Prostate gland (tissue), 2 donors: ENCODE measurements at regions not wholly inside any gene's neighbourhood (a gene's known extent, or its start where the extent isn't known, plus 50 kb on each side); places are given as distances from the start of the nearest gene placed in this dataset.
"Not testable (repeated sequence)": the region's sequence is repeated elsewhere in the genome, so short reads cannot be mapped to it uniquely, and the experiment has no call there.

ENCODE experiments used
- DNase-seq: peaks from one replicate; pipeline ENCODE4 v3.0.0-alpha.2; 2019; ENCODE audit warnings: low spot score
- H3K27ac ChIP-seq, 2 donors: fragments of 200-600 bp; sonication (generic); 2 replicates each; pipeline ENCODE4 v1.5.1; 2017 to 2019
- H3K27me3 ChIP-seq: fragments of 200-600 bp; sonication (generic); replicated peaks from 2 replicates; pipeline ENCODE4 v1.5.1; 2019; ENCODE audit not compliant: insufficient read depth
- H3K36me3 ChIP-seq, 2 donors: fragments of 200-600 bp; sonication (generic); 1 replicate in 1 of 2; 2 replicates in 1 of 2; pipeline versions ENCODE4 v1.5.1 to v1.8.1; 2017 to 2019
- H3K4me1 ChIP-seq: fragments of 200-600 bp; sonication (generic); replicated peaks from 2 replicates; pipeline ENCODE4 v1.5.1; 2019
- H3K4me3 ChIP-seq, 2 donors: fragments of 200-600 bp; sonication (generic); 2 replicates each; pipeline ENCODE4 v1.5.1; 2017 to 2019
- H3K9me3 ChIP-seq: fragments of 200-600 bp; sonication (generic); 2 replicates; pipeline ENCODE4 v1.5.1; 2017
- CTCF ChIP-seq, 4 experiments: fragments of 200-600 bp in 2 of 4; fragments of 450-650 bp in 2 of 4; sonication (generic) in 2 of 4; IDR thresholded peaks; 1 replicate in 3 of 4; 2 replicates in 1 of 4; pipeline ENCODE4 v1.5.1; 2016 to 2019; ENCODE audit warnings: antibody characterized with exemption in 4 of 4, mild to moderate bottlenecking in 2 of 4, moderate library complexity in 2 of 4
- POLR2A ChIP-seq: fragments of 450-650 bp; IDR thresholded peaks from one replicate; pipeline ENCODE4 v1.6.1; 2016; ENCODE audit warnings: antibody characterized with exemption, mild to moderate bottlenecking
- POLR2AphosphoS5 ChIP-seq: sonication (generic); formaldehyde crosslinking; IDR thresholded peaks from one replicate; pipeline ENCODE4 v1.6.1; 2017; ENCODE audit warnings: antibody characterized with exemption
- WGBS: methylation state at CpG from one replicate; pipeline ENCODE4 v1.1.5; 2018; 5-methylcytosine and 5-hydroxymethylcytosine counted together
- intact Hi-C: fragments of 100-400 bp; cut with DNase I; formaldehyde crosslinking; loops from one replicate; pipeline ENCODE4 v1.14.2; 2022

GRCh38 chr12:23238957-23239356 is 614.0 kb downstream of the ETNK1 start:
- intact Hi-C loops: no loop called here
- no peak overlapping the region for H3K4me3 ChIP-seq
- no peaks in the 10 kb centered on the region for H3K4me1 ChIP-seq
- H3K9me3 ChIP-seq: no peaks in the 10 kb centered on the region
- no peak for TF ChIP-seq POLR2A
- TF ChIP-seq POLR2AphosphoS5: no peak
- no peak for TF ChIP-seq CTCF (IDR thresholded peaks at IDR 0.05)
- no peak overlapping the region for H3K27ac ChIP-seq
- H3K36me3 ChIP-seq: no peaks in the 10 kb centered on the region
- DNase-seq: no peak
- H3K27me3 ChIP-seq: no peaks in the 10 kb centered on the region

- intact Hi-C loops: no loop called here
- WGBS: 93% methylated on average over 2 of the region's 2 CpGs
Measured at GRCh38 chr12:23245186-23245585, 620.2 kb downstream of the ETNK1 start.

GRCh38 chr12:23253191-23253590 is 628.2 kb downstream of the ETNK1 start:
- DNase-seq: no peak
- no peak overlapping the region for H3K27ac ChIP-seq
- no peaks in the 10 kb centered on the region for H3K4me1 ChIP-seq
- H3K4me3 ChIP-seq: no peak overlapping the region
- no peaks in the 10 kb centered on the region for H3K36me3 ChIP-seq
- no peaks in the 10 kb centered on the region for H3K9me3 ChIP-seq
- WGBS: 90% methylated on average over 4 of the region's 4 CpGs
- intact Hi-C loops: no loop called here
- TF ChIP-seq CTCF (IDR thresholded peaks at IDR 0.05) (no peak), POLR2AphosphoS5 (no peak), POLR2A (no peak)
- H3K27me3 ChIP-seq: no peaks in the 10 kb centered on the region

More at GRCh38 chr12:23245186-23245585, 620.2 kb downstream of the ETNK1 start:
- no peaks in the 10 kb centered on the region for H3K4me1 ChIP-seq
- no peak overlapping the region for H3K4me3 ChIP-seq
- no peaks in the 10 kb centered on the region for H3K27me3 ChIP-seq
- no peak overlapping the region for H3K27ac ChIP-seq
- no peaks in the 10 kb centered on the region for H3K36me3 ChIP-seq
- no peak for DNase-seq
- TF ChIP-seq CTCF (IDR thresholded peaks at IDR 0.05) (no peak), POLR2A (no peak), POLR2AphosphoS5 (no peak)
- H3K9me3 ChIP-seq: no peaks in the 10 kb centered on the region

- H3K27ac ChIP-seq, H3K27me3 ChIP-seq, H3K4me3 ChIP-seq, DNase-seq, intact Hi-C loops, H3K9me3 ChIP-seq, H3K4me1 ChIP-seq, H3K36me3 ChIP-seq: not testable (repeated sequence)
- 86% methylated on average over 6 of the region's 6 CpGs for WGBS
Measured at GRCh38 chr12:23253910-23254309, 628.9 kb downstream of the ETNK1 start.

GRCh38 chr12:23259558-23259957 is 634.6 kb downstream of the ETNK1 start:
- DNase-seq: no peak
- 67% methylated on average over 1 of the region's 1 CpG for whole genome bisulfite sequencing
- intact Hi-C loops: no loop called here
- H3K27me3 ChIP-seq: no peaks in the 10 kb centered on the region
- no peak overlapping the region for H3K4me3 ChIP-seq
- H3K4me1 ChIP-seq: no peaks in the 10 kb centered on the region
- no peak for TF ChIP-seq POLR2AphosphoS5
- no peak for TF ChIP-seq POLR2A
- no peak for TF ChIP-seq CTCF (IDR thresholded peaks at IDR 0.05)
- no peaks in the 10 kb centered on the region for H3K9me3 ChIP-seq
- H3K27ac ChIP-seq: no peak overlapping the region
- H3K36me3 ChIP-seq: no peaks in the 10 kb centered on the region
